ENCODE measurements at regions not wholly inside any gene's neighbourhood (a gene's known extent, or its start where the extent isn't known, plus 50 kb on each side); places are given as distances from the start of the nearest gene placed in this dataset.

DNA sequence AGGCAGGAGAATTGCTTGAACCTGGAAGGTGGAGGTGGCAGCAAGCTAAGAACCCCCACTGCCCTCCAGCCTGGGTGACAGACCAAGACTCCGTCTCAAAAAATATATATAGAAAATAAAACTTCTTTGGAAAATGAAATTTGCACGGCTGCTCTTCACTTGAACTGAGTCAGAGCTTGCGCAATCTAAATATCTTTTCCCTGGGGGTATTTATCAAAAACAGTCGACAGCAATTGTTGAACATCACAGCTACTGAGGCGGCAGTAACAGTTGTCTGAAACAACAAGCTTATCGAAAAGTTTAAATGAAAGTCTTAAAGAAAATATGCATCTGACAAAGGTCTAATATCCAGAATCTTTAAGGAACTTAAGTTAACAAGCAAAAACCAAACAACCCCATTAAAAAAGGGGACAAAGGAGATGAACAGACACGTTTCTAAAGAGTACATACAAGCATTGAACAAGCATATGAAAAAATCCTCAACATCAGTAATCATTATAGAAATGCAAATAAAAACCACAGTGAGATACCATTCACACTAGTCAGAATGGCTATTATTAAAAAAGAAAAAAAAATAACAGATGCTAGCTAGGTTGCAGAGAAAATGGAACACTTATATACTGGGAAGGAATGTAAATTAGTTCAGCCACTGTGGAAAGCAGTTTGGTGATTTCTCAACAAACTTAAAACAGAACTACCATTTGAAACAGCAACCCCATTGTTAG lies 153.6 kb upstream of the CDH9 start:
- Mint-ChIP-seq H3K4me3 (no peak overlapping the region), H3K36me3 (ENCODE audit: low read depth) (no peaks in the 10 kb centered on the region), H3K27me3 (ENCODE audit: low read depth) (no peaks in the 10 kb centered on the region), H3K27ac (no peak overlapping the region), H3K9me3 (no peaks in the 10 kb centered on the region), H3K4me1 (no peaks in the 10 kb centered on the region)
- TF ChIP-seq, protein P1, sequence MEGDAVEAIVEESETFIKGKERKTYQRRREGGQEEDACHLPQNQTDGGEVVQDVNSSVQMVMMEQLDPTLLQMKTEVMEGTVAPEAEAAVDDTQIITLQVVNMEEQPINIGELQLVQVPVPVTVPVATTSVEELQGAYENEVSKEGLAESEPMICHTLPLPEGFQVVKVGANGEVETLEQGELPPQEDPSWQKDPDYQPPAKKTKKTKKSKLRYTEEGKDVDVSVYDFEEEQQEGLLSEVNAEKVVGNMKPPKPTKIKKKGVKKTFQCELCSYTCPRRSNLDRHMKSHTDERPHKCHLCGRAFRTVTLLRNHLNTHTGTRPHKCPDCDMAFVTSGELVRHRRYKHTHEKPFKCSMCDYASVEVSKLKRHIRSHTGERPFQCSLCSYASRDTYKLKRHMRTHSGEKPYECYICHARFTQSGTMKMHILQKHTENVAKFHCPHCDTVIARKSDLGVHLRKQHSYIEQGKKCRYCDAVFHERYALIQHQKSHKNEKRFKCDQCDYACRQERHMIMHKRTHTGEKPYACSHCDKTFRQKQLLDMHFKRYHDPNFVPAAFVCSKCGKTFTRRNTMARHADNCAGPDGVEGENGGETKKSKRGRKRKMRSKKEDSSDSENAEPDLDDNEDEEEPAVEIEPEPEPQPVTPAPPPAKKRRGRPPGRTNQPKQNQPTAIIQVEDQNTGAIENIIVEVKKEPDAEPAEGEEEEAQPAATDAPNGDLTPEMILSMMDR (IDR thresholded peaks at IDR 0.05; ENCODE audit: unreplicated experiment in 3 of 3) = no peak

DNA sequence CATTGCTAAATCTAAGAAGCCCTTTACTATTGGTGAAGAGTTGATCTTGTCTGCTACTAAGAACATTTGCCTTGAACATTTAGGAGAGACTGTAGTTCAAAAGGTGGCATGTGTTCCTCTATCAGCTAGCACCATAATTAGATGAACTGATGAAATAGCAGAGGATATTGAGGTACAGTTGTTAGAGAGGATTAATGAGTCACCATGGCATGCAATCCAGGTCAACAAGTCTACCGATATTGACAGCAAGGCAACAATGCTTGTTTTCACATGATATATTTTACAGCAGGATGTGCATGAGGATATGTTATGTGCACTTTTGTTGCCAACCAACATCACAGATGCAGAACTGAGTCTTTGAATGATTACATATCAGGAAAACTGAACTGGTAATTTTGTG lies 134.3 kb upstream of the CDH9 start:
- Mint-ChIP-seq H3K9me3 (no peaks in the 10 kb centered on the region), H3K27me3 (ENCODE audit: low read depth) (no peaks in the 10 kb centered on the region), H3K4me3 (no peak overlapping the region), H3K27ac (no peak overlapping the region), H3K4me1 (no peaks in the 10 kb centered on the region), H3K36me3 (ENCODE audit: low read depth) (no peaks in the 10 kb centered on the region)
- TF ChIP-seq, protein P1 (IDR thresholded peaks at IDR 0.05; ENCODE audit: unreplicated experiment in 3 of 3) = no peak

DNA sequence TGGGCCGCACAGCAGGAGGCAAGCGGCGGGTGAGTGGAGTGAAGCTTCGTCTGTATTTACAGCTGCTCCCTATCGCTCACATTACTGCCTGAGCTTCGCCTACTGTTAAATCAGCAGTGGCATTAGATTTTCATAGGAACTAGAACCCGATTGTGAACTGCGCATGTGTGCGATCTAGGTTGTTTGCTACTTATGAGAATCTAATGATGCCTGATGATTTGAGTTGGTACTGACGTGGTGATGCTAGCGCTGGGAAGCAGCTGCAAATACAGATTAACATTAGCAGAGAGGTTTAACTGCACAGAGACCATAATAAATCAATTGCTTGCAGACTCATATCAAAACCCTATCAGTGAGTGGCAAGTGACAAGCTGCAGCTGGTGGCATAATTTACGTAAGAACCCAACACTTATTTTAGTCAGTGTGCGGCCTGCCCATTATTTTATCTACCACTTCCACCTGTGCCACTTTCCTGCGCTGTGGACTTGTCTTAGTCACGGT lies 133.4 kb upstream of the CDH9 start:
- TF ChIP-seq, protein P1 (IDR thresholded peaks at IDR 0.05; ENCODE audit: unreplicated experiment in 3 of 3) = no peak
- Mint-ChIP-seq H3K27me3 (ENCODE audit: low read depth) (no peaks in the 10 kb centered on the region), H3K4me1 (no peaks in the 10 kb centered on the region), H3K27ac (no peak overlapping the region), H3K4me3 (no peak overlapping the region), H3K9me3 (no peaks in the 10 kb centered on the region), H3K36me3 (ENCODE audit: low read depth) (no peaks in the 10 kb centered on the region)

DNA sequence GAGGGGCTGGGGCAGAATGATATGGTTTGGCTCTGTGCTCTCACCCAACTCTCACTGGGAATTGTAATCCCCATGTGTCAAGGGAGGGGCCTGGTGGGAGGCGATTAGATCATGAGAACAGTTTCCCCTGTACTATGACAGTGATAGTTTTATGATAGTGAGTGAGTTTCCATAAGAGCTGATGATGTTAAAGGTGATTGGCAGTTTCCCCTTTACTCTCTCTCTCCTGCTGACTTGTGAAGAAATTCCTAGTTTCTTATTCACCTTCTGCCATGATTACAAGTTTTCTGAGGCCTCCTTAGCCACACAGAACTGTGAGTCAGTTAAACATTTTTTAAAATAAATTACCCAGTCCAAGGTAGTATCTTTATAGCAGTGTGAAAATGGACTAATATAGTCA lies 120.4 kb upstream of the CDH9 start:
- Mint-ChIP-seq H3K27ac (no peak overlapping the region), H3K9me3 (peaks cover 40% of the 10 kb centered on the region), H3K4me3 (no peak overlapping the region), H3K27me3 (ENCODE audit: low read depth) (no peaks in the 10 kb centered on the region), H3K4me1 (no peaks in the 10 kb centered on the region), H3K36me3 (ENCODE audit: low read depth) (peaks cover 5% of the 10 kb centered on the region)
- TF ChIP-seq, protein P1 (IDR thresholded peaks at IDR 0.05; ENCODE audit: unreplicated experiment in 3 of 3) = no peak

DNA sequence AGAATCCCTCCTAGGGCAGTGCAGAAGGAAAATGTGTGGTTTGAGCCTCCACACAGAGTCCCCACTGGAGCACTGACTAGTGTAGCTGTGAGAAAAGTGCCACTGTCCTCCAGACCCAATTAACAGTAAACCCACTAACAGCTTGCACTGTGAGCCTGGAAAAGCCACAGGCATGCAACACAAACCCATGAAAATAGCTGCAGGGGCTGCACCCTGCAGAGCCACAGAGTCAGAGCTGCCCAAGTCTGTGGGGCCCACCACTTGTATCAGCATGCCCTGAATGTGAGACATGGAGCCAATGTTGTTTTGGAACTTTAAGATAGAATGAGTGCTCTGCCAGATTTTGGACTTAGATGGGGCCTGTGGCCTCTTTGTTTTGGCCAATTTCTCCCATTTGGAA lies 119.8 kb upstream of the CDH9 start:
- Mint-ChIP-seq H3K27me3 (ENCODE audit: low read depth) (no peaks in the 10 kb centered on the region), H3K4me1 (no peaks in the 10 kb centered on the region), H3K9me3 (peaks cover 40% of the 10 kb centered on the region), H3K36me3 (ENCODE audit: low read depth) (peaks cover 5% of the 10 kb centered on the region), H3K27ac (no peak overlapping the region), H3K4me3 (no peak overlapping the region)
- TF ChIP-seq, protein P1 (IDR thresholded peaks at IDR 0.05; ENCODE audit: unreplicated experiment in 3 of 3) = no peak

DNA sequence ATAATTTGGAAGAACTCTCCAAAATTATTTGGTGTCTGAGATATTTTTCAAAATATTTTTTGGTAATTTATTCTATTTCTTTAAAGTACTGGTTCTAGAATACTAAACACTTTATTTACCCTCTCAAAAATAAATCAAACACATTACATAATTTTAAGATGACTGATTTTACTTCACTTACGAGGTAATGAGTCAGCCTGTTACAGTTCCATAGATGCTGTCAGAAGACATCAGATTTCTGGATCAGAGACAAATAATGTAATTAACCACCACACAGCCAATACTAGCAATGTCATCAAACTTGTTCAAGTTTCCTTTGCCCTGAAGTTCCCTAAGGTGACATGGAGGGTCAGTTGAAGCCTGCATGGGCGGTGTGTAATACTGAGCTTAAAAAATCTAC lies 106.1 kb upstream of the CDH9 start:
- H3K4me1 Mint-ChIP-seq = no peaks in the 10 kb centered on the region
- H3K27me3 Mint-ChIP-seq (ENCODE audit: low read depth) = no peaks in the 10 kb centered on the region
- H3K4me3 Mint-ChIP-seq = no peak overlapping the region
- TF ChIP-seq, protein P1 (IDR thresholded peaks at IDR 0.05; ENCODE audit: unreplicated experiment in 3 of 3) = no peak
- H3K36me3 Mint-ChIP-seq (ENCODE audit: low read depth) = no peaks in the 10 kb centered on the region
- no peak overlapping the region for H3K27ac Mint-ChIP-seq
- H3K9me3 Mint-ChIP-seq = no peaks in the 10 kb centered on the region

Data from nephron (organoid).